K562 (cell line): ENCODE measurements at regions not wholly inside any gene's neighbourhood (a gene's known extent, or its start where the extent isn't known, plus 50 kb on each side); places are given as distances from the start of the nearest gene placed in this dataset.

Source experiments
- CGGBP1 ChIP-seq: fragments of 250-450 bp; sonication (Bioruptor Pico); IDR thresholded peaks from 2 replicates; pipeline ENCODE4 v1.9.0; 2021; ENCODE audit warnings: mild to moderate bottlenecking
- HNRNPL ChIP-seq: fragments of 200-400 bp; formaldehyde crosslinking; IDR thresholded peaks from 2 replicates; pipeline ENCODE4 v1.6.1; 2017; ENCODE audit warnings: low read depth, mild to moderate bottlenecking, low read length
- PREB ChIP-seq: sonication (generic); formaldehyde crosslinking; IDR thresholded peaks from 2 replicates; pipeline ENCODE4 v1.8.1; 2023; ENCODE audit warnings: mild to moderate bottlenecking, missing genetic modification reagents
- RBFOX2 ChIP-seq: fragments of 200-400 bp; formaldehyde crosslinking; IDR thresholded peaks from 2 replicates; pipeline ENCODE4 v1.6.1; 2017; ENCODE audit warnings: low read depth, mild to moderate bottlenecking, low read length, moderate library complexity
- RFX1 ChIP-seq: fragments of 450-650 bp; IDR thresholded peaks from 2 replicates; pipeline ENCODE4 v1.6.1; 2016; ENCODE audit warnings: mild to moderate bottlenecking, moderate library complexity
- TAF9B ChIP-seq: fragments of 450-650 bp; IDR thresholded peaks from 2 replicates; pipeline ENCODE4 v1.6.1; 2018; ENCODE audit warnings: mild to moderate bottlenecking; ENCODE audit not compliant: partially characterized antibody
- YY1 ChIP-seq, 3 experiments: IDR thresholded peaks; 2 replicates each; pipeline ENCODE4 v1.6.1; 2011; ENCODE audit warnings: low read length in 2 of 3, mild to moderate bottlenecking in 2 of 3, moderate library complexity in 2 of 3, borderline replicate concordance in 1 of 3, control low read depth in 1 of 3, low read depth in 1 of 3; ENCODE audit not compliant: insufficient read depth in 3 of 3, insufficient replicate concordance in 2 of 3, control insufficient read depth in 1 of 3, insufficient read length in 1 of 3; ENCODE audit errors: extremely low read depth in 1 of 3
- ZBTB40 ChIP-seq, 2 experiments: fragments of 450-650 bp in 1 of 2; sonication (generic) in 1 of 2; formaldehyde crosslinking in 1 of 2; IDR thresholded peaks; 2 replicates each; pipeline versions ENCODE4 v1.7.1 to v1.9.0; 2016 to 2022; ENCODE audit warnings: inconsistent platforms in 1 of 2, mild to moderate bottlenecking in 1 of 2, missing genetic modification reagents in 1 of 2
- ZNF184 ChIP-seq: sonication (generic); formaldehyde crosslinking; IDR thresholded peaks from 2 replicates; pipeline ENCODE4 v1.5.0; 2020; ENCODE audit warnings: missing genetic modification reagents
- ZNF589 ChIP-seq: fragments of 200-800 bp; sonication (Bioruptor generic); IDR thresholded peaks from 2 replicates; pipeline ENCODE4 v1.6.1; 2016; ENCODE audit warnings: low read depth, missing genetic modification characterization, missing compliant biosample characterization
- ZNF592 ChIP-seq: fragments of 450-650 bp; IDR thresholded peaks from 2 replicates; pipeline ENCODE4 v1.6.1; 2017; ENCODE audit warnings: antibody characterized with exemption, mild to moderate bottlenecking
- ZNF780A ChIP-seq: fragments of 250-450 bp; sonication (Bioruptor Pico); IDR thresholded peaks from 2 replicates; pipeline ENCODE4 v1.5.0; 2021; ENCODE audit warnings: mild to moderate bottlenecking

GRCh38 chr20:41669708-41670263 is 51.6 kb upstream of the CHD6 start (continued):
- TF ChIP-seq ZBTB40 (IDR thresholded peaks at IDR 0.05): peak; percentile 66
- TF ChIP-seq ZBTB40 (CRISPR knock-in tag; IDR thresholded peaks at IDR 0.05): no peak
- TF ChIP-seq YY1 (IDR thresholded peaks at IDR 0.05; ENCODE audit: borderline replicate concordance in 1 of 3, control insufficient read depth in 1 of 3, extremely low read depth in 1 of 3, insufficient read depth in 3 of 3, insufficient read length in 1 of 3, insufficient replicate concordance in 2 of 3, low read depth in 1 of 3, low read length in 2 of 3): no peak
- TF ChIP-seq ZNF184 (CRISPR knock-in tag): no peak
- no peak for TF ChIP-seq HNRNPL
- TF ChIP-seq PREB: no peak
- peak; percentile 61 for TF ChIP-seq RBFOX2
- TF ChIP-seq RFX1: no peak
- TF ChIP-seq ZNF780A (CRISPR knock-in tag): no peak
- no peak for TF ChIP-seq ZNF589 (CRISPR knock-in tag)
- no peak for TF ChIP-seq TAF9B
- TF ChIP-seq ZNF592: peak; percentile 35; the same call in 1 of the 2 replicates
- TF ChIP-seq CGGBP1 (CRISPR knock-in tag): no peak
